ENCODE measurements at regions not wholly inside any gene's neighbourhood (a gene's known extent, or its start where the extent isn't known, plus 50 kb on each side); places are given as distances from the start of the nearest gene placed in this dataset.

DNA sequence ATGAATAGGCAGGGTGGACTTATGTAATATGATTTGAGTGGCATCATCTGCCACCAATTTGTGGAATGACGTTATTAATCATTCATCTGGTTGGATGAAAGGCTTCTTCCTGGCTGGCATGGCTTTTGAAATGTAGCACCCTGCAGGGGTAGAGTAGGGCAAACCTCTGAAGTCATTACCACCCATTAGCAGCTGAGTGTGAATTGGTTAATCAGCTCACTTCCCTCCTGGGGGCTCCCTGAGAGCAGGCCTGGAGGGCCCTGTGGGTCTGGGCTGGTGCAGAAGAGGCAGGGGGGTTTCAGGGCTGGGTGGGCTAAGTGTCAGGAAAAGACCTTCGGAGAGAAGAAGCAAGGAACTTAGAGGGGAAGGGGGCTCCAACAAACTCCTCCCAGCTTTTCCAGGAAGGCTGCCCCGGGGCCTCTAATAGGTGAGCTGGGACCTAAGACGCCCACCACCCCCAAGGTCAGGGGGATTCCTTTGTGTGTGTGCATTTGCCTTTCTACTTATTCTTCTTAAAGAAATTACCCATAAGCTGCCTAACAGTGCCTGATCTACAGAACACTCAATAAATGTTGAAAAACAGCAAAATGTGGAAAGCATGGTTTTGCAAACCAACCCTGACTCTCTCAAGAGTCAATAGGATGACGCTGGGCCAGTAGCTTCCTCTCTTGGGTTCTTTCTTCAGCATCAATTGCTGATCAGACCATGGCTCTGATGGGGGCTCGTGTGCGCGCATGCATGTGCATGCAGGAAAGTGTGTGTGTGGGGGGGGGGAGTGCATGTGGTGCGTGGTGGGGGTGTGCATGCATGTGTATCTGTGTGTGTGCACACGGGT, 49.7 kb upstream of the ZNF516 start:
- Histone ChIP-seq H4K91ac (ENCODE audit: insufficient read length, low read depth, low read length) (no peak overlapping the region), H3K79me2 (ENCODE audit: insufficient read depth, low read length) (no peaks in the 10 kb centered on the region), H2BK20ac (ENCODE audit: low read depth, low read length, poor library complexity, severe bottlenecking) (no peak overlapping the region), H2BK5ac (ENCODE audit: insufficient read length, low read length) (no peak overlapping the region), H2AFZ (ENCODE audit: low read length) (no peak overlapping the region), H4K5ac (ENCODE audit: insufficient read length, low read depth, low read length) (no peak overlapping the region), H2BK15ac (ENCODE audit: low read depth, low read length) (no peak overlapping the region), H3K27ac (ENCODE audit: insufficient read length, low read depth, low read length) (no peak overlapping the region), H3K4me1 (ENCODE audit: insufficient read depth, low read length) (peaks cover 3% of the 10 kb centered on the region; the same call in 1 of the 2 replicates), H3K9ac (ENCODE audit: extremely low read depth, insufficient read length, low read length) (no peak overlapping the region), H3K79me1 (ENCODE audit: insufficient read depth, low read depth, low read length, poor library complexity, severe bottlenecking) (no peaks in the 10 kb centered on the region), H3K23ac (ENCODE audit: insufficient read length, low read depth, low read length) (no peak overlapping the region), H3K14ac (ENCODE audit: insufficient read depth, low read length) (no peak overlapping the region), H3K9me3 (ENCODE audit: control insufficient read depth, low read depth, low read length) (no peaks in the 10 kb centered on the region), H2AK5ac (ENCODE audit: insufficient read length, low read length) (no peak overlapping the region), H3K18ac (ENCODE audit: insufficient read length, low read depth, low read length) (no peak overlapping the region), H3K4me2 (ENCODE audit: insufficient read depth, insufficient read length, low read length) (no peak overlapping the region), H3K27me3 (ENCODE audit: insufficient read depth, low read length) (no peaks in the 10 kb centered on the region), H3K4ac (ENCODE audit: low read depth, low read length) (no peak overlapping the region), H2BK120ac (ENCODE audit: low read depth, low read length, poor library complexity, severe bottlenecking) (no peak overlapping the region), H3T11ph (ENCODE audit: low read length) (no peak overlapping the region), H4K20me1 (ENCODE audit: control insufficient read depth, insufficient read depth, insufficient read length) (no peaks in the 10 kb centered on the region), H3K56ac (ENCODE audit: insufficient read length, low read depth, low read length) (no peak overlapping the region), H2BK12ac (ENCODE audit: insufficient read length, low read depth, low read length) (no peak overlapping the region), H3K23me2 (ENCODE audit: insufficient read length, low read depth, low read length, poor library complexity, severe bottlenecking) (no peaks in the 10 kb centered on the region), H4K8ac (replicated peaks; ENCODE audit: insufficient read length, low read depth, low read length) (no peak overlapping the region)
- TF ChIP-seq, protein P1, sequence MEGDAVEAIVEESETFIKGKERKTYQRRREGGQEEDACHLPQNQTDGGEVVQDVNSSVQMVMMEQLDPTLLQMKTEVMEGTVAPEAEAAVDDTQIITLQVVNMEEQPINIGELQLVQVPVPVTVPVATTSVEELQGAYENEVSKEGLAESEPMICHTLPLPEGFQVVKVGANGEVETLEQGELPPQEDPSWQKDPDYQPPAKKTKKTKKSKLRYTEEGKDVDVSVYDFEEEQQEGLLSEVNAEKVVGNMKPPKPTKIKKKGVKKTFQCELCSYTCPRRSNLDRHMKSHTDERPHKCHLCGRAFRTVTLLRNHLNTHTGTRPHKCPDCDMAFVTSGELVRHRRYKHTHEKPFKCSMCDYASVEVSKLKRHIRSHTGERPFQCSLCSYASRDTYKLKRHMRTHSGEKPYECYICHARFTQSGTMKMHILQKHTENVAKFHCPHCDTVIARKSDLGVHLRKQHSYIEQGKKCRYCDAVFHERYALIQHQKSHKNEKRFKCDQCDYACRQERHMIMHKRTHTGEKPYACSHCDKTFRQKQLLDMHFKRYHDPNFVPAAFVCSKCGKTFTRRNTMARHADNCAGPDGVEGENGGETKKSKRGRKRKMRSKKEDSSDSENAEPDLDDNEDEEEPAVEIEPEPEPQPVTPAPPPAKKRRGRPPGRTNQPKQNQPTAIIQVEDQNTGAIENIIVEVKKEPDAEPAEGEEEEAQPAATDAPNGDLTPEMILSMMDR (conservative IDR thresholded peaks at IDR 0.05), result no peak
- Mint-ChIP-seq H3K27ac (no peak overlapping the region), H3K4me3 (no peak overlapping the region), H3K4me1 (peaks cover 28 to 29% of the 10 kb centered on the region in 2 experiments), H3K27me3 (ENCODE audit: low read depth) (peaks cover 2% of the 10 kb centered on the region; the same call in 1 of the 2 replicates), H3K9me3 (peaks cover 0 to 1% of the 10 kb centered on the region in 2 experiments; a peak in 2 of 5 replicates), H3K36me3 (ENCODE audit: insufficient read depth in 1 of 3, low read depth in 3 of 3) (no peaks in the 10 kb centered on the region)
- DNase-seq, result no peak
- WGBS (ENCODE audit: extremely low coverage, insufficient read length, low lambda C conversion rate), result no CpG with 5 or more reads among the region's 10 CpGs
